ENCODE measurements at regions not wholly inside any gene's neighbourhood (a gene's known extent, or its start where the extent isn't known, plus 50 kb on each side); places are given as distances from the start of the nearest gene placed in this dataset.
A peak's percentile ranks its signal among the peaks of the same experiment; 100 is the strongest.

DNA sequence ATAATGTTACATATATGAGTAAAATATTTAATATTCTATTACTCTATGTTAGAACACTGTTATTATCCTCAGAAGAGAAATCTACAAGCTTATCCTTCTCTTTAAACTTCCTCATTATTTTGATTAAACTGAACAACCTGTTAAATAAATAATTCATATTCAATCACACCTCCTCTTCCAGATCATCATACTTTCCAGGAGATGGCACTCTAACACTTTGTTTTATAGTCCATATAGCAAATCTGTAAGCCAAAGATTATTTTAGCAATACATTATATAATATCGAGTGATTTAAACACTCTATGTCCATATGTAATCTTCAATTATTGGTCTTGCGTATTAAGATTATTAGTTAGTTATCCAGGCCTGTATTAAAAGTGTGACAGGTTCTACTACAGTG, 694.1 kb downstream of the ANKRD7 start:
- no peaks in the 10 kb centered on the region for H3K27me3 Mint-ChIP-seq (ENCODE audit: insufficient read depth, unreplicated experiment)
- peak in 1 of 2 experiments; percentile 3 for DNase-seq
- H3K36me3 ChIP-seq (ENCODE audit: control insufficient read depth, insufficient read depth, low read length) = no peaks in the 10 kb centered on the region
- no peaks in the 10 kb centered on the region for H3K4me1 ChIP-seq
- ChIA-PET CTCF (interaction anchor here (1.4 kb wide), 1 partner anchor 257 kb away, joined by 3 read pairs; no protein-coding TSS in a partner anchor), POLR2A (no interaction called here)
- no peak overlapping the region for H3K4me3 ChIP-seq (ENCODE audit: low read depth, low read length)
- H3K4me1 Mint-ChIP-seq (ENCODE audit: low read depth, unreplicated experiment) = no peaks in the 10 kb centered on the region
- no peak overlapping the region for H3K4me3 Mint-ChIP-seq (ENCODE audit: unreplicated experiment)
- BruUV-seq (replicated peaks) = no TSS peak
- TF ChIP-seq, protein P1, sequence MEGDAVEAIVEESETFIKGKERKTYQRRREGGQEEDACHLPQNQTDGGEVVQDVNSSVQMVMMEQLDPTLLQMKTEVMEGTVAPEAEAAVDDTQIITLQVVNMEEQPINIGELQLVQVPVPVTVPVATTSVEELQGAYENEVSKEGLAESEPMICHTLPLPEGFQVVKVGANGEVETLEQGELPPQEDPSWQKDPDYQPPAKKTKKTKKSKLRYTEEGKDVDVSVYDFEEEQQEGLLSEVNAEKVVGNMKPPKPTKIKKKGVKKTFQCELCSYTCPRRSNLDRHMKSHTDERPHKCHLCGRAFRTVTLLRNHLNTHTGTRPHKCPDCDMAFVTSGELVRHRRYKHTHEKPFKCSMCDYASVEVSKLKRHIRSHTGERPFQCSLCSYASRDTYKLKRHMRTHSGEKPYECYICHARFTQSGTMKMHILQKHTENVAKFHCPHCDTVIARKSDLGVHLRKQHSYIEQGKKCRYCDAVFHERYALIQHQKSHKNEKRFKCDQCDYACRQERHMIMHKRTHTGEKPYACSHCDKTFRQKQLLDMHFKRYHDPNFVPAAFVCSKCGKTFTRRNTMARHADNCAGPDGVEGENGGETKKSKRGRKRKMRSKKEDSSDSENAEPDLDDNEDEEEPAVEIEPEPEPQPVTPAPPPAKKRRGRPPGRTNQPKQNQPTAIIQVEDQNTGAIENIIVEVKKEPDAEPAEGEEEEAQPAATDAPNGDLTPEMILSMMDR (IDR thresholded peaks at IDR 0.05; ENCODE audit: insufficient read depth in 1 of 2, low read depth in 1 of 2, low read length in 1 of 2, severe bottlenecking in 1 of 2, unreplicated experiment in 1 of 2) = peak in 1 of 2 experiments; percentile 20
- H3K9me3 Mint-ChIP-seq (ENCODE audit: unreplicated experiment) = no peaks in the 10 kb centered on the region
- H3K36me3 Mint-ChIP-seq (ENCODE audit: insufficient read depth, unreplicated experiment) = no peaks in the 10 kb centered on the region
- H3K9me3 ChIP-seq = no peaks in the 10 kb centered on the region; the same call in 1 of the 2 replicates
- no peak overlapping the region for H3K27ac Mint-ChIP-seq (ENCODE audit: unreplicated experiment)
- no peaks in the 10 kb centered on the region for H3K27me3 ChIP-seq (replicated peaks; ENCODE audit: control insufficient read depth, insufficient read depth, low read length)
- intact Hi-C loops (cut with micrococcal nuclease; ENCODE audit: unreplicated experiment) = loop anchor here (1.0 kb wide), 2 partner anchors 258 to 280 kb away; no protein-coding TSS in a partner anchor

- no peak overlapping the region for H3K4me3 ChIP-seq (ENCODE audit: low read depth, low read length)
- Mint-ChIP-seq H3K27ac (ENCODE audit: unreplicated experiment) (no peak overlapping the region), H3K4me1 (ENCODE audit: low read depth, unreplicated experiment) (no peaks in the 10 kb centered on the region), H3K36me3 (ENCODE audit: insufficient read depth, unreplicated experiment) (no peaks in the 10 kb centered on the region), H3K4me3 (ENCODE audit: unreplicated experiment) (no peak overlapping the region), H3K9me3 (ENCODE audit: unreplicated experiment) (no peaks in the 10 kb centered on the region), H3K27me3 (ENCODE audit: insufficient read depth, unreplicated experiment) (no peaks in the 10 kb centered on the region)
- no peaks in the 10 kb centered on the region for H3K36me3 ChIP-seq (ENCODE audit: control insufficient read depth, insufficient read depth, low read length)
- no peaks in the 10 kb centered on the region for H3K27me3 ChIP-seq (replicated peaks; ENCODE audit: control insufficient read depth, insufficient read depth, low read length)
- intact Hi-C loops (cut with micrococcal nuclease; ENCODE audit: unreplicated experiment) = no loop called here
- BruUV-seq (replicated peaks) = no TSS peak
- no peaks in the 10 kb centered on the region for H3K9me3 ChIP-seq
- ChIA-PET CTCF (no interaction called here), POLR2A (no interaction called here)
- TF ChIP-seq, protein P1 (IDR thresholded peaks at IDR 0.05; ENCODE audit: insufficient read depth in 1 of 2, low read depth in 1 of 2, low read length in 1 of 2, severe bottlenecking in 1 of 2, unreplicated experiment in 1 of 2) = no peak
- H3K4me1 ChIP-seq = no peaks in the 10 kb centered on the region
- DNase-seq = no peak
Observed at GRCh38 chr7:118938845-118939244, 714.3 kb downstream of the ANKRD7 start.

DNA sequence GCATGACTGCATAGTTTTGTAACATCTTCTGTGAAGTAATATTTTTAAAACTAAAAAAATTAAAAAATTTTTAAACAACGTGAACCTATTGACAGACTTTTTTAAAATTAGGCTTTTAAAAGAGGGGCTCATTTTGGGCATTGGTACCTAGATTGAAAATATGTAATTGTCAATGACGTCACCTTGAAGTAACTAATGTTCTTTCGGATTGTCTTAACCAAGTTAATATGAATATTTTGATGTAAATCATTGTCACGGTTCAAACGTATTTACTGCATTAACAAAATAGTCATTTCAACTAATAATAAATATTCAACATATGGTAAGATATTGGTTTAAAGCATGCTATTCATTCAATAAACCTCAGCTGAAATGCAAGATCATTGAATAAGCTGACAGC, 719.8 kb downstream of the ANKRD7 start:
- no peaks in the 10 kb centered on the region for H3K9me3 Mint-ChIP-seq (ENCODE audit: unreplicated experiment)
- H3K36me3 Mint-ChIP-seq (ENCODE audit: insufficient read depth, unreplicated experiment) = no peaks in the 10 kb centered on the region
- DNase-seq = no peak
- H3K4me3 ChIP-seq (ENCODE audit: low read depth, low read length) = no peak overlapping the region
- no peaks in the 10 kb centered on the region for H3K4me1 Mint-ChIP-seq (ENCODE audit: low read depth, unreplicated experiment)
- CTCF ChIA-PET = no interaction called here
- H3K9me3 ChIP-seq = no peaks in the 10 kb centered on the region
- H3K27me3 Mint-ChIP-seq (ENCODE audit: insufficient read depth, unreplicated experiment) = no peaks in the 10 kb centered on the region
- H3K4me1 ChIP-seq = no peaks in the 10 kb centered on the region
- H3K27ac Mint-ChIP-seq (ENCODE audit: unreplicated experiment) = no peak overlapping the region
- intact Hi-C loops (cut with micrococcal nuclease; ENCODE audit: unreplicated experiment) = no loop called here
- H3K36me3 ChIP-seq (ENCODE audit: control insufficient read depth, insufficient read depth, low read length) = no peaks in the 10 kb centered on the region
- no TSS peak for BruUV-seq (replicated peaks)
- POLR2A ChIA-PET = no interaction called here
- H3K27me3 ChIP-seq (replicated peaks; ENCODE audit: control insufficient read depth, insufficient read depth, low read length) = no peaks in the 10 kb centered on the region; the same call in 1 of the 2 replicates
- H3K4me3 Mint-ChIP-seq (ENCODE audit: unreplicated experiment) = no peak overlapping the region
- TF ChIP-seq, protein P1 (IDR thresholded peaks at IDR 0.05; ENCODE audit: insufficient read depth in 1 of 2, low read depth in 1 of 2, low read length in 1 of 2, severe bottlenecking in 1 of 2, unreplicated experiment in 1 of 2) = no peak

Measured in Caco-2 (cell line).